ENCODE measurements at regions not wholly inside any gene's neighbourhood (a gene's known extent, or its start where the extent isn't known, plus 50 kb on each side); places are given as distances from the start of the nearest gene placed in this dataset.

GRCh38 chr21:28018741-28019669, 973.7 kb downstream of the LTN1 start:
- FAIRE-seq, result no peak
- no peaks in the 10 kb centered on the region for H3K4me1 ChIP-seq (replicated peaks in 1 of 2; ENCODE audit: control insufficient read depth in 2 of 2, insufficient read depth in 2 of 2, low read length in 2 of 2)
- no peak overlapping the region for H2AFZ ChIP-seq (ENCODE audit: low read depth, low read length)
- WGBS (ENCODE audit: insufficient coverage, low coverage, missing lambda C conversion rate), result 1% methylated on average over 15 of the region's 15 CpGs
- ChIA-PET POLR2A (interaction anchor here (0.6 kb wide), 1 partner anchor 876 kb away, joined by 4 read pairs; no protein-coding TSS in a partner anchor), CTCF (ENCODE audit: low intra/inter-chr PET ratio) (no interaction called here)
- no peaks in the 10 kb centered on the region for H3K9me1 ChIP-seq (ENCODE audit: control insufficient read depth, insufficient read depth, low read length)
- no TSS peak for BruUV-seq (replicated peaks)
- no peaks in the 10 kb centered on the region for H4K20me1 ChIP-seq (replicated peaks; ENCODE audit: control insufficient read depth, insufficient read depth, low read length)
- intact Hi-C loops (cut with micrococcal nuclease) (no loop called here), in situ Hi-C loops (cut with MboI) (no loop called here)
- no peaks in the 10 kb centered on the region for H3K36me3 ChIP-seq (ENCODE audit: control insufficient read depth, insufficient read depth, low read length)
- H3K27ac ChIP-seq (ENCODE audit: extremely low read depth, low read depth, low read length), result no peak overlapping the region
- no peak for ATAC-seq
- H3K9ac ChIP-seq (ENCODE audit: insufficient read depth in 1 of 2, low read depth in 2 of 2, low read length in 2 of 2), result no peak overlapping the region
- H3K9me3 ChIP-seq (replicated peaks; ENCODE audit: control insufficient read depth, insufficient read depth, low read depth, low read length), result no peaks in the 10 kb centered on the region
- DNase-seq (ENCODE audit: extremely low read depth in 1 of 4, low spot score in 3 of 4), result no peak
- no peaks in the 10 kb centered on the region for H3K27me3 ChIP-seq (ENCODE audit: control insufficient read depth in 2 of 2, insufficient read depth in 2 of 2, low read length in 2 of 2)
- H3K4me2 ChIP-seq (ENCODE audit: insufficient read depth, low read length), result no peak overlapping the region
- H3K79me2 ChIP-seq (ENCODE audit: control insufficient read depth, insufficient read depth, low read length), result no peaks in the 10 kb centered on the region
- H3K4me3 ChIP-seq, result no peak overlapping the region
- TF ChIP-seq JUND (IDR thresholded peaks at IDR 0.05; ENCODE audit: borderline replicate concordance, low read depth, low read length), result no peak
- no peak for TF ChIP-seq JUND (tag; IDR thresholded peaks at IDR 0.05; ENCODE audit: borderline replicate concordance, low read depth, low read length)
- no peak for TF ChIP-seq TSHZ1 (CRISPR knock-in tag; IDR thresholded peaks at IDR 0.05)
- TF ChIP-seq PPARD (CRISPR knock-in tag; IDR thresholded peaks at IDR 0.05), result no peak
- TF ChIP-seq MAZ (CRISPR knock-in tag; conservative IDR thresholded peaks at IDR 0.05 in 1 of 2, IDR thresholded peaks at IDR 0.05 in 1 of 2), result no peak
- TF ChIP-seq FOXK2 (conservative IDR thresholded peaks at IDR 0.05 in 1 of 2, IDR thresholded peaks at IDR 0.05 in 1 of 2; ENCODE audit: low read depth in 2 of 2), result no peak
- TF ChIP-seq BRCA1 (IDR thresholded peaks at IDR 0.05), result no peak
- TF ChIP-seq BRCA1 (CRISPR knock-in tag; IDR thresholded peaks at IDR 0.05), result no peak
- TF ChIP-seq HES1 (IDR thresholded peaks at IDR 0.05; ENCODE audit: low read depth), result no peak
- TF ChIP-seq RFX1 (IDR thresholded peaks at IDR 0.05), result no peak
- no peak for TF ChIP-seq RNF2 (IDR thresholded peaks at IDR 0.05)
- no peak for TF ChIP-seq ZFPM2 (CRISPR knock-in tag; IDR thresholded peaks at IDR 0.05)
- no peak for TF ChIP-seq ZNF830 (CRISPR knock-in tag; IDR thresholded peaks at IDR 0.05)
- no peak for TF ChIP-seq ERF (CRISPR knock-in tag; IDR thresholded peaks at IDR 0.05)
- TF ChIP-seq, protein P1, sequence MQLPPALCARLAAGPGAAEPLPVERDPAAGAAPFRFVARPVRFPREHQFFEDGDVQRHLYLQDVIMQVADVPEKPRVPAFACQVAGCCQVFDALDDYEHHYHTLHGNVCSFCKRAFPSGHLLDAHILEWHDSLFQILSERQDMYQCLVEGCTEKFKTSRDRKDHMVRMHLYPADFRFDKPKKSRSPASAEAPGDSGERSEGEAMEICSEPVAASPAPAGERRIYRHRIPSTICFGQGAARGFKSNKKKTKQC (CRISPR knock-in tag; IDR thresholded peaks at IDR 0.05), result no peak
- TF ChIP-seq, protein P2, sequence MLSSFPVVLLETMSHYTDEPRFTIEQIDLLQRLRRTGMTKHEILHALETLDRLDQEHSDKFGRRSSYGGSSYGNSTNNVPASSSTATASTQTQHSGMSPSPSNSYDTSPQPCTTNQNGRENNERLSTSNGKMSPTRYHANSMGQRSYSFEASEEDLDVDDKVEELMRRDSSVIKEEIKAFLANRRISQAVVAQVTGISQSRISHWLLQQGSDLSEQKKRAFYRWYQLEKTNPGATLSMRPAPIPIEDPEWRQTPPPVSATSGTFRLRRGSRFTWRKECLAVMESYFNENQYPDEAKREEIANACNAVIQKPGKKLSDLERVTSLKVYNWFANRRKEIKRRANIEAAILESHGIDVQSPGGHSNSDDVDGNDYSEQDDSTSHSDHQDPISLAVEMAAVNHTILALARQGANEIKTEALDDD (IDR thresholded peaks at IDR 0.05), result no peak
- no peak for TF ChIP-seq THAP7 (CRISPR knock-in tag; IDR thresholded peaks at IDR 0.05)
